GM23248 (cell line): ENCODE measurements at regions not wholly inside any gene's neighbourhood (a gene's known extent, or its start where the extent isn't known, plus 50 kb on each side); places are given as distances from the start of the nearest gene placed in this dataset. TPM values are rescaled to one million over a fixed set of nuclear protein-coding genes. Genes with fewer than 3 reads are reported as not detected.

Experiments used
- DNase-seq: peaks from one replicate; pipeline ENCODE4 v3.0.0-alpha.2; 2015
- H2AFZ ChIP-seq: fragments of 200-600 bp; sonication (generic); 2 replicates; pipeline ENCODE4 v1.6.1; 2016; ENCODE audit warnings: antibody characterized with exemption
- H3F3A ChIP-seq: fragments of 200-600 bp; sonication (generic); 2 replicates; pipeline ENCODE4 v1.6.1; 2016; ENCODE audit warnings: mild to moderate bottlenecking, antibody characterized with exemption, mixed run types; ENCODE audit not compliant: insufficient read depth
- H3K27ac ChIP-seq: fragments of 200-600 bp; sonication (generic); 2 replicates; pipeline ENCODE4 v1.5.1; 2016; ENCODE audit warnings: mild to moderate bottlenecking
- H3K27me3 ChIP-seq: fragments of 200-600 bp; sonication (generic); replicated peaks from 2 replicates; pipeline ENCODE4 v1.6.1; 2016; ENCODE audit warnings: mild to moderate bottlenecking; ENCODE audit not compliant: insufficient read depth
- H3K36me3 ChIP-seq: fragments of 200-600 bp; sonication (generic); 2 replicates; pipeline ENCODE4 v1.6.1; 2016; ENCODE audit warnings: low read depth, mild to moderate bottlenecking
- H3K4me1 ChIP-seq: fragments of 200-600 bp; sonication (generic); 2 replicates; pipeline ENCODE4 v1.6.1; 2016; ENCODE audit warnings: mild to moderate bottlenecking; ENCODE audit not compliant: insufficient read depth
- H3K4me2 ChIP-seq: fragments of 200-600 bp; sonication (generic); one replicate; pipeline ENCODE4 v1.6.1; 2016; ENCODE audit warnings: mild to moderate bottlenecking; ENCODE audit not compliant: unreplicated experiment
- H3K4me3 ChIP-seq: fragments of 200-600 bp; sonication (generic); 2 replicates; pipeline ENCODE4 v1.5.1; 2016; ENCODE audit warnings: mild to moderate bottlenecking
- H3K79me2 ChIP-seq: fragments of 200-600 bp; sonication (generic); 2 replicates; pipeline ENCODE4 v1.6.1; 2016; ENCODE audit warnings: mild to moderate bottlenecking; ENCODE audit not compliant: insufficient read depth
- H3K9ac ChIP-seq: fragments of 200-600 bp; sonication (generic); 2 replicates; pipeline ENCODE4 v1.6.1; 2016; ENCODE audit warnings: mild to moderate bottlenecking
- H3K9me2 ChIP-seq: fragments of 200-600 bp; sonication (generic); 2 replicates; pipeline ENCODE4 v1.6.1; 2016; ENCODE audit warnings: mixed run types, mild to moderate bottlenecking, moderate library complexity; ENCODE audit not compliant: insufficient read depth
- H3K9me3 ChIP-seq: fragments of 200-600 bp; sonication (generic); one replicate; pipeline ENCODE4 v1.6.1; 2017; ENCODE audit warnings: low read depth
- H4K20me1 ChIP-seq: fragments of 200-600 bp; sonication (generic); 2 replicates; pipeline ENCODE4 v1.6.0; 2016; ENCODE audit not compliant: insufficient read depth
- EZH2 ChIP-seq: fragments of 200-600 bp; sonication (generic); IDR thresholded peaks from 2 replicates; pipeline ENCODE4 v1.6.1; 2018; ENCODE audit warnings: antibody characterized with exemption, mild to moderate bottlenecking; ENCODE audit not compliant: insufficient read depth, poor library complexity, severe bottlenecking
- EZH2phosphoT487 ChIP-seq: fragments of 200-600 bp; sonication (generic); IDR thresholded peaks from 2 replicates; pipeline ENCODE4 v1.6.1; 2018; ENCODE audit warnings: antibody characterized with exemption, moderate library complexity, mild to moderate bottlenecking, low read depth; ENCODE audit not compliant: insufficient read depth
- WGBS, 2 experiments: methylation state at CpG; one replicate each; pipeline ENCODE4 v1.1.6; 2015 to 2017; ENCODE audit warnings: low lambda C conversion rate in 2 of 2, low coverage in 1 of 2; ENCODE audit errors: missing lambda C conversion rate in 2 of 2; 5-methylcytosine and 5-hydroxymethylcytosine counted together
- in situ Hi-C: fragments of 300-500 bp; cut with MboI; formaldehyde crosslinking; loops from 2 replicates; pipeline ENCODE4 v1.15.0; 2020
- small RNA-seq: library from RNA; depleted of rRNA; stranded (forward); fragments of <200 nt; gene quantifications from one replicate; pipeline ENCODE3, GENCODE V24; 2014; ENCODE audit warnings: low read depth, low replicate concordance

GRCh38 chr6:130775411-130776012 lies 51.7 kb upstream of the SMLR1 start:
- Histone ChIP-seq H4K20me1 (no peaks in the 10 kb centered on the region), H3K4me1 (peaks cover 26% of the 10 kb centered on the region), H3K27me3 (no peaks in the 10 kb centered on the region), H3K4me3 (no peak overlapping the region), H3F3A (peaks cover 21% of the 10 kb centered on the region), H3K9ac (no peak overlapping the region), H3K9me2 (no peaks in the 10 kb centered on the region), H3K36me3 (no peaks in the 10 kb centered on the region), H3K9me3 (no peaks in the 10 kb centered on the region), H3K79me2 (no peaks in the 10 kb centered on the region), H3K27ac (no peak overlapping the region), H3K4me2 (no peak overlapping the region), H2AFZ (no peak overlapping the region)
- 45 to 47% methylated on average over 3 of the region's 3 CpGs for WGBS, 2 experiments
- TF ChIP-seq EZH2phosphoT487, result no peak
- no peak for TF ChIP-seq EZH2
- in situ Hi-C loops, result no loop called here
- DNase-seq, result peak; percentile 69

GRCh38 chr6:130776287-130776925 lies 50.8 kb upstream of the SMLR1 start:
- Histone ChIP-seq H2AFZ (no peak overlapping the region), H3K27me3 (no peaks in the 10 kb centered on the region), H3K9me3 (no peaks in the 10 kb centered on the region), H3K9me2 (no peaks in the 10 kb centered on the region), H3K4me1 (peaks cover 26% of the 10 kb centered on the region), H3K9ac (no peak overlapping the region), H3F3A (peaks cover 26% of the 10 kb centered on the region), H3K36me3 (no peaks in the 10 kb centered on the region), H4K20me1 (no peaks in the 10 kb centered on the region), H3K27ac (no peak overlapping the region), H3K4me3 (no peak overlapping the region), H3K4me2 (no peak overlapping the region), H3K79me2 (no peaks in the 10 kb centered on the region)
- in situ Hi-C loops, result no loop called here
- WGBS, 2 experiments, result 57 to 64% methylated on average over 3 of the region's 3 CpGs
- no peak for TF ChIP-seq EZH2
- no peak for TF ChIP-seq EZH2phosphoT487
- DNase-seq, result no peak

Small RNAs in the stretch of these regions (small RNA-seq; reads per million reads assigned to genes)
- not detected for gene RF00019
